Left cardiac atrium (tissue), 4 donors: ENCODE measurements at regions not wholly inside any gene's neighbourhood (a gene's known extent, or its start where the extent isn't known, plus 50 kb on each side); places are given as distances from the start of the nearest gene placed in this dataset.
A peak's percentile ranks its signal among the peaks of the same experiment; 100 is the strongest.
"Not testable (repeated sequence)": the region's sequence is repeated elsewhere in the genome, so short reads cannot be mapped to it uniquely, and the experiment has no call there.

Experiments
- ATAC-seq, 2 donors: fragments of 200-7000 bp; cut with Tn5 transposase; one replicate each; pipeline ENCODE4 v1.9.1; 2020; ENCODE audit warnings: mild to moderate bottlenecking in 2 of 2, moderate library complexity in 2 of 2
- DNase-seq: peaks from one replicate; pipeline ENCODE4 v3.0.0-alpha.2; 2020
- intact Hi-C, 2 donors: fragments of 100-400 bp; cut with DNase I; formaldehyde crosslinking; loops; one replicate each; pipeline versions ENCODE4 v1.14.1 to v1.15.1; 2022 to 2023
- donor health status: DM: no; HTN: yes; CAD: no.
- donor health status: DM: no; HTN: yes; CAD: no; lungs with severe emphysema.
- donor health status: DM: yes; HTN: yes; CAD: no.
- donor health status: Dilated cardiomyopathy.

- intact Hi-C loops: no loop called here
- no peak for DNase-seq
These were observed 1366.5 kb upstream of the LRRTM3 start for GRCh38 chr10:65559369-65559768.

GRCh38 chr10:65565246-65565645 is 1360.6 kb upstream of the LRRTM3 start:
- DNase-seq (no peak), ATAC-seq (no peak)
- intact Hi-C loops: no loop called here

More at GRCh38 chr10:65559369-65559768, 1366.5 kb upstream of the LRRTM3 start:
- no peak for ATAC-seq

DNA sequence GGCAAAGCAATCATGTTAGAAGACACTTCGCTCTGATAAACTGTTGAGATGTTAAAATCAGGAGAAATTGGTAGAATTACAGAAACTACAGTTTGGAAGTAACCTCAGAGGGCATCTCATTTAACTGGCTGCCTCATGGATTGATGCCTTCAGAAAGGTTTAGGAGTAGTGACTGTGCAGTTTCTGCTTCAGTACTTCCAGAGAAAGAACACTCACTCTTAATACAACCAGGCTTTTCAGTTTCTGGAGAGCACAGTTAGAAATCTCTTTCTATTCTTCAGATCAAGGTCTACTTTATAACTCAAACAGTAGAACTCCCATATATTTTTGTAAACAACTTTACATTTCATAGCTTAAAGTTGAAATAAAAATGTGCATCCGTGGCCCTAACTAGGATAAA is 1358.9 kb upstream of the LRRTM3 start:
- intact Hi-C loops: no loop called here
- ATAC-seq: no peak
- DNase-seq: no peak

GRCh38 chr10:65570143-65571010 is 1355.5 kb upstream of the LRRTM3 start:
- intact Hi-C loops: no loop called here
- peak; percentile 79 to 93 for ATAC-seq
- peak; percentile 24 for DNase-seq

- no peak for DNase-seq
- ATAC-seq: peak in 1 of 2 donors; percentile 57
- intact Hi-C loops: no loop called here
These were observed 1354.7 kb upstream of the LRRTM3 start for GRCh38 chr10:65571011-65571570.

GRCh38 chr10:65581426-65582026 is 1344.3 kb upstream of the LRRTM3 start:
- DNase-seq (no peak), ATAC-seq (no peak)
- intact Hi-C loops: no loop called here

DNA sequence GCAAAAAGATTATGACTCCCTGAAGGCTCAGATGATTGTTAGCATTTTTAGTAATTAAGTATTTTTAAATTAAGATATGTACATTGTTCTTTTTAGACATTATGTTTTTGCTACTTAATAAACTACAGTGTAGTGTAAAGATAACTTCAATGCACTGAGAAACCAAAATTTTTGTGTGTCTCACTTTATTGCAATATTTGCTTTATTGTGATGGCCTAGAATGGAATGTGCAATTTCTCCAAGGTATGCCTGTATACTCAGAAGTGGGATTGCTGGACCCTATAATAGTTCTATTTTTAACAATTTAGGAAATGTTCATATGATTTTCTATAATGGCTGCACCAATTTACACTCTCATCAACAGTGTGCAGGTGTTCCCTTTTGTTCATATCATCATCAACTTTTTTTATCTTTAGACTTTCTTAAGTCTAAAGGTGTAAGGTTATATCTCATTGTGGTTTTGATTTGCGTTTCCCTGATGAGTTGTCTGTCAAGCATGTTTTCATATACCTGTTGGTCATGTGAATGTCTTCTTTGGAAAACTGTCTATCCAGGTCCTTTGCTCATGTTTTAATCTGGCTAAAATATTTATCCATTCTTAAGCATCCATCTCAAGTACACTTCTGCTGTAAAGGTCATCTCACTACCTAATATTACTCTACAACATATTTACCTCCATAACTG is 1323.5 kb upstream of the LRRTM3 start:
- intact Hi-C loops: no loop called here
- ATAC-seq: no peak

GRCh38 chr10:65611592-65611991 is 1314.2 kb upstream of the LRRTM3 start:
- ATAC-seq (no peak), DNase-seq (no peak)
- intact Hi-C loops: no loop called here

More for the DNA sequence above, 1323.5 kb upstream of the LRRTM3 start:
- DNase-seq: no peak

- ATAC-seq (no peak), DNase-seq (no peak)
- intact Hi-C loops: no loop called here
These were observed 1310.8 kb upstream of the LRRTM3 start for GRCh38 chr10:65614956-65615565.

DNA sequence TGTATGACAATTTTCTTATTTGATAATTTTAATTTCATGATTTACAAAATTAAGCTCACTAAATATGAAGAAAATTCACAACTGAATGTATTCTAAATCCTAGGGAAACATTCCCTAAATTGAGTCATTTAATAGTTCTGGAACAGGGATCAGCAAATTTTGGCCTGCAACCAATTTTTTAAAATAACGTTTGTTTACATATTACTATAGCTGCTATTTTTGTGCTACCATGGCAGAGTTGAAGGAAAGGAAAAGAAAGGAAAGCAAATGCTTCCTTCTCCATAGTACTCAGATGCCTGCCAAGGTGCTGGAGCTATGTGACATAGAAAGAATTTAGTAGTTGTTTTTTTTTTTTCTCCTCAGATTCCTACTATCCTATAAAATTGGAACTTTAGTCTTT is 1307.7 kb upstream of the LRRTM3 start:
- DNase-seq (no peak), ATAC-seq (no peak)
- intact Hi-C loops: no loop called here

GRCh38 chr10:65620404-65621048 is 1305.3 kb upstream of the LRRTM3 start:
- ATAC-seq (no peak), DNase-seq (no peak)
- intact Hi-C loops: no loop called here

- ATAC-seq (no peak), DNase-seq (no peak)
- intact Hi-C loops: no loop called here
These were observed 1303.2 kb upstream of the LRRTM3 start for GRCh38 chr10:65622608-65623007.

DNA sequence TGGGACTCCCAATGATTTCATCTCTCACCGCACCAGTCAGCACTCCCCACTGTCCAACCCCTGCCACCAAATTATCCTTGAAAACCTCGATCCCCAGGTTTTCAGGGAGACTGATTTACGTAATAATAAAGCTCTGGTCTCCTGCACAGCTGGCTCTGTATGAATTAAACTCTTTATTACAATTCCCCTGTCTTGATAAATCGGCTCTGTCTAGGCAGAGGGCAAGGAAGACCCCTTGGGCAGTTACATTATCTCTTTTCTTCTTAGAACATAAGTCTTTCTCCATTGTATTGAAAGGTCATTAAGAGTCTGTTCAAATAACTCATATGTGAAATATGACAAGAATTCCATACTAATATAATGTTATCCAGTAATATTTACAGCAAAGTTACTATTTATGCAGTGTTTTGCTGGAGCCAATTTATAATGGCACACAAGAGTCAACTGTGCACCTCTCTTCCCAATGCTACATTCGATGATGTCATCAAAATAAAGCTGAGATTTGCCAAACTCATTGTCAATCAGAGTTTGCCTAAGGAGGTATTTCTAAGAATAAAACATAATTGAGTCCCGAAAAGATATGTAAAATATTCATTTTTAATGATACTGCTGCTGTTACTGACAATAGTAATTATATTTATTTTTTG is 1297.2 kb upstream of the LRRTM3 start:
- DNase-seq (no peak), ATAC-seq (no peak)
- intact Hi-C loops: no loop called here

DNA sequence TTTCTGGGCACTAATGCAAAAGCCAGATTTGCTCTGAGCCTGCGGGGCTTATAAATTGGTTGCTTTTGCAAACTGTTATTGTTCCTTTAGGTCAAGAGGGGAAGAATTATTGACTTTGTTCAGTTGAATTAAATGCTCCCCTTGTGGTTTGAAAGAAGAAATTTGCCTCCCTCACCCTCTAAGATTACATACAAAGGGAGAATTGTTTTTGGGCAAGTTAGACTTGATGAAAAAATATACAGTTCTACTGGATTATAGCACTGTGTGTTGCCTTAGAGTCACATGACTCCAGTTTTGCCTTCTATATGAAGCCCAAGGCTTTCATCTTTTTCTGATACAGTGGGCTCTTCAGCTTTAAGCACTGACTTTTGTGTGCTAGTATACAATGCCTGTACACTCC is 1265.8 kb upstream of the LRRTM3 start:
- DNase-seq (no peak), ATAC-seq (no peak)
- intact Hi-C loops: no loop called here

- ATAC-seq (no peak), DNase-seq (no peak)
- intact Hi-C loops: no loop called here
These were observed 1255.7 kb upstream of the LRRTM3 start for GRCh38 chr10:65670087-65670486.

GRCh38 chr10:65670596-65670995 is 1255.2 kb upstream of the LRRTM3 start:
- intact Hi-C loops, DNase-seq, ATAC-seq: not testable (repeated sequence)

- no peak for ATAC-seq
- intact Hi-C loops: no loop called here
- no peak for DNase-seq
These were observed 1250.6 kb upstream of the LRRTM3 start for GRCh38 chr10:65675236-65675635.

DNA sequence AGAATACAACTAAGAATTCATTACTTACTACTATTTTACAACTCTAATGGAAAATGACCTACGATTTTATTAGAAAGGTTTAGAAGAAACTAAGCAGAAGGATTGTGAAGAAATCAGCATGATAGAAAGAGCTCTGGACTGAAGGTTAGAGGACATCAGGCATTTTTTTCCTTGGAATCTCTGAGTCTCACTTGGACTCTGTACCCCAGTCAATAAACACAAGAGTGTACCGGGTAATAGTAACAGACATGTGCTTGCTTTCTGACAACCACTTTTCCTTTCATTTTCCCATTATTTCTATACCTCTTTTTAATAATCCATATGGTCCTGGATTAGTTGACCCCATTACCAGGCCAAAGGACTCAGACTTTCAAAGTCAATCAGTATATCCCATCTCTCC is 1240.9 kb upstream of the LRRTM3 start:
- ATAC-seq (no peak), DNase-seq (no peak)
- intact Hi-C loops: no loop called here
